Limb (tissue), 2 donors: ENCODE measurements at regions not wholly inside any gene's neighbourhood (a gene's known extent, or its start where the extent isn't known, plus 50 kb on each side); places are given as distances from the start of the nearest gene placed in this dataset.

Experiments
- DNase-seq, 2 donors: peaks; one replicate each; pipeline ENCODE4 v3.0.0-alpha.2; 2016; ENCODE audit errors: extremely low spot score in 2 of 2

GRCh38 chr13:108360139-108360538 lies 90.6 kb downstream of the TNFSF13B start:
- no peak for DNase-seq

DNA sequence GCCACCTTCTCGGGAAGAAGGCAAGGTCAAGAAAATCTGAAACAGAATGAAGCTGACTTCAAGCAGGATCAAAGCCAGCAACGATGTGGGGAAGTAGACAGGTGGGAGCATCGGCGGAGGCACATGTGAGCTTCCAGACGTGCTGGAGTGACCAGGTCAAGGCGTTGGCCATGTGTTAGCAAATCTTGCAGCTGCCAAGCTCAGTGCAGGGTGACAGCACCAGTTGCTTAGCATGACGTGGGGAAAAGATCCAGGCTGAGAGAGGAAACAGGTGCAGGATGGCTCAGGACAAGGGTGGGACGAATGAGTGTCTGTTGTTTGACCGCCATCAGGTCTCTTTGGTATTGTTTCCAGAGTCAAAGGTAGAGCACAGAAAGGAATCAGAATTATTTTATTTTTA lies 92.3 kb downstream of the TNFSF13B start:
- peak; percentile 14 to 38 for DNase-seq

DNA sequence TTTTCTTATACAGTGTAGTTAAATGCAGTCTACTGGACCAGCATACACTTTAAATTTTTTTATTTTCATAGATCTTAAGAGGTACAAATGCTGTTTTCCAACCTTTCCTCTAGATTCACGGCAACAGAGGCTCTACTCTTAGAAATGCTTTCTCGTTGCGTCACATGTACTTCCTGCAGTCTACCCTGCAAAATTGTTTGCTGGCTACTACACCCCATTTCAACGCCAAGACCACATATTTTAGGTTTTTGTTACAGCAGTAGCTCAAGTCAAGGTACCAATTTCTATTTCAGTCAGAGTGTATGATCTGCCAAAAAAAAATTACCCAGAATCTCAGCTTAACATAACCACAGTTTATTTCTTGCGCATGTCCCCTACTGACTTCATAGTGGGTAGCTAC lies 94.1 kb downstream of the TNFSF13B start:
- no peak for DNase-seq

DNA sequence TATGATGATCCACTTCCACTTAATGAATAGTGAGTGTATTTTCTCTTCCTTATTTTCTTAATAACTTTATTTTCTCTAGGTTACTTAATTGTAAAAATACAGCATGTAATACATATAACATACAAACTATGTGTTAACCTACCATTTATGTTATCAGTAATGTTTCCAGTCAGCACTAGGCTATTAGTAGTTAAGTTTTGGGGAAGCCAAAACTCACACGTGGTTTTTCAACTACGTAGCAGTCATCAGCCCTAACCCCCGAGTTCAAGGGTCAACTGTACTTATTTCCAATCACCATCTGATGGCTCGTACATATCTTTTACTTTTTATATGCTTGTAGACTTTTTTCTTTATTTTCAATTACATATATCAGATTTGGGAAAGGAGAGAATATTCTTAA lies 95.7 kb downstream of the TNFSF13B start:
- DNase-seq: no peak

GRCh38 chr13:108368250-108368905 lies 98.9 kb downstream of the TNFSF13B start:
- DNase-seq: no peak

- no peak for DNase-seq
Measured at GRCh38 chr13:108369412-108369811, 99.9 kb downstream of the TNFSF13B start.

DNA sequence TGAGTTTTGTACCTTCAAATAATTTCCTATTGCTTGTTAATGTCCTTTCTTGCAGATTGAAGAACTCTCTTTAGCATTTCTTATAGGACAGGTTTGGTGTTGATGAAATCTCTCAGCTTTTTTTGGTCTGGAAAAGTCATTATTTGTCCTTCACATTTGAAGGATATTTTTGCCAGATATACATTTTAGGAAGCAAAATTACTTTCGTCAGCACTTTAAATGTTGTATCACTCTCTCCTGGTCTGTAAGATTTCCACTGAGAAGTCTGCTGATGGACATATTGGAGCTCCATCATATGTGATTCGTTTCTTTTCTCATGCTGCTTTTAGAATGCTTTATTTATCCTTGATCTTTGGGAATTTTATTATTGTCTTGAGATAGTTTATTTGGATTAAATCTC lies 105.5 kb downstream of the TNFSF13B start:
- no peak for DNase-seq

- DNase-seq: no peak
Measured at GRCh38 chr13:108375772-108376171, 106.3 kb downstream of the TNFSF13B start.

DNA sequence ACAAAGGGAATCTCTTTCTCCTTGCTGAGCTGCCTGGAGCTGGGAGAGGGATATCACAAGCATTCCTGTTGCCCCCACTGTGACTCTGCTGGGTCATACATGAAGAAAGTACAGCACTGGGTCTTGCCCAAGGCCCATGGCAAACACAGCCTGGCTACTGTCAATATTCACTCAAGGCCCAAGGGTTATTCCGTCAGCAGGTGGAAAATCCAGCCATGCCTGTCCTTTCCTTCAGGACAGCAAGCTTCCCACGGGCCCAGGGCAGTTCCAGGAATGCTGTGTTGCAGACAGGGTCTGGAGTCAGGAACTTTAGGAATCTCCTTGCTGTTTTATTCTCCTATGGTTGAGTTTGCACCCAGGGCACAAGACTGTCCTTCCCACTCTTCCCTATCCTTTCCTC lies 106.8 kb downstream of the TNFSF13B start:
- DNase-seq: no peak

- DNase-seq: no peak
Measured at GRCh38 chr13:108377646-108378206, 108.2 kb downstream of the TNFSF13B start.

DNA sequence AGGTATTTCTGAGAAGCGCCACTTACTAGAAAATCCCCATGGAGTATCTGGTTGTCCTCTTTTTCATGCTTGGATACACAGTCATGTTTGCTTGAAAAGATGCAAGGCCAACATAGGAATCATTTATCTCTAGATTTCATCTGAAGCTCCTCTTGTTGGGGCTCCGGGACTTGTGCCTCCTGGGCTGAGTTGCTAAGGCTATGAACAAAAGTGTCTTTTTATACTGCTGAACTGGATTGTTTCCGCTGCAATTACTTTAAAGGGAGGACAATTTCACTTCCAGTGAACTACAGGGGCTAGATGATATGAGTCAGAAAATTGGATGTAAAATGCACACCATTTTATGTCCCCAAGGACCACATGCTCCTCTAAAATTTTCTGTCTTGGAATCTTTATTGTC lies 114.1 kb downstream of the TNFSF13B start:
- no peak for DNase-seq

GRCh38 chr13:108387156-108387555 lies 117.6 kb downstream of the TNFSF13B start:
- no peak for DNase-seq

GRCh38 chr13:108402850-108403249 lies 133.3 kb downstream of the TNFSF13B start:
- DNase-seq: no peak

DNA sequence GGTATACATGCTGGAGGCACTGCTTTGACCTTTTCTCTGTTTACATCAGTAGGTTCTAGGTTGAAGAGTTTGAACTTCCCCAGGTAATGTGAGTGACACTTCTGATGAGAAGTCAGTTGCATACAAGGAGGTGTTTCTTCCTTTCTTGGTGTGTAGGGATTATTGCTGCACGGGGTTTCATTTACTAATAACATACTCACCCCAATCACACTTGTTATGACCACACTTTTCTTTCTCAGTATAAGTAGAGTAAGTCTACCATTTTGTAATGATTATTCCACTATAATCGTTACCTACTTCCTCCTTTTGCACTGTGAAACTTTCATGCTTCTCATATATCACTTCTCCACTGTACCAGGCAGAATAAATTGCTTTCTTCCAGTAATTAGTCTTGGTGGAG lies 138.0 kb downstream of the TNFSF13B start:
- no peak for DNase-seq

DNA sequence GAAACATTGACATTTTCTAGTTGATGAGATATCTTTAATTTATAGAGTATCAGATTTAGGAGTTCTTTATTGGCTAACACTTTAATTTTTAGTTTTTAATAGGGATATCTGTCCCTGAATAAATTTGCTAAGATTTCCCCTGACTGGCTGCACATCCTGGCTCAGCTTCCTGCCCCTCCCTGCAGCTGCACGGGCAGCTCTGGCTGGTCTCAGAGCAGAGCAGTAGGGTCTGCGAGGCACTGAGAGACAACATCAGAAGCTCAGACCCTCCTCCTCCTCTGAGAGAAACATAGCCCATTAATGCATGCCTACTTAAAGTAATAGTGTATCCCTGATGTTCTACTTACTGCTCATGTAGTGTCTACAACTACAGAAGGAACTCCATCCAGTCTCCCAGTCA lies 139.2 kb downstream of the TNFSF13B start:
- no peak for DNase-seq

- DNase-seq: no peak
Measured at GRCh38 chr13:108409730-108410129, 140.2 kb downstream of the TNFSF13B start.

GRCh38 chr13:108419768-108420167 lies 150.2 kb downstream of the TNFSF13B start:
- DNase-seq: no peak

DNA sequence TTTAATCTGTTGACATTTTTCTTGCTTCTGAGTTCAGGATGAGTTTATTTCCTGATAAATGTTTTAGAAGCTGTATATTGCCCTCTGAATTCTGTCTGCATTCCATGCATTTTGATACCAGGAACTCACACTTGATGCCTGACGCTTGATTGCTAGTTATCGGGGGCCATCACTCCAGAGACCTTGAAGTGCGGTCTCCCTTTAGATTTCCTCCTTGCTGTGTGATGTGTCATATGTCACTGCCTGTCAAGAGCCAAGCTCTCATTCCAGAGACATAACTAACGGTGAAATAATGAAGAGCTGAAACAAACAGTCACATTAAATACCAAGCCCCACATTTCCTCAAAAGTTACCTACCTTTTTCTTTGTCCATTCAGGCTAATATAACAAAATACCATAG lies 155.5 kb downstream of the TNFSF13B start:
- no peak for DNase-seq

GRCh38 chr13:108426893-108427292 lies 157.4 kb downstream of the TNFSF13B start:
- no peak for DNase-seq

DNA sequence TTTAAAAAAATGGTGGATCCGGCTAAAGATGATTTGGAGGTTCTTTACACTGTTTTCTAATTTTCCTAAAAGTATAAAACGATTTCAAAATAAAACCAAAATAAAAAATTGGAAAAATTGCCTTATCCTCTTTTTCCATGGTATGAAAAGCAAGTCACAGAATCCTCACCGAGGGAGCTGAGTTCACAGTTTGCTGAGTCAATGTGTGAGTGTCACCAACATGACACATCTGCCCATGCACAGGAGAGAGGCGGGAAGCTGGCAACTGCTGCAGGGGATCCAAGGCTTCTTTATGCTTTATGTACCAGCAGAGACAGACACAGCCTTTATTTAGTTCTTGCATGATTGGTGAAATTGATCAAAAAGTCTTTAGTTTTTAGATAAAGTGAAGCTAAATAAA lies 157.8 kb downstream of the TNFSF13B start:
- DNase-seq: no peak

DNA sequence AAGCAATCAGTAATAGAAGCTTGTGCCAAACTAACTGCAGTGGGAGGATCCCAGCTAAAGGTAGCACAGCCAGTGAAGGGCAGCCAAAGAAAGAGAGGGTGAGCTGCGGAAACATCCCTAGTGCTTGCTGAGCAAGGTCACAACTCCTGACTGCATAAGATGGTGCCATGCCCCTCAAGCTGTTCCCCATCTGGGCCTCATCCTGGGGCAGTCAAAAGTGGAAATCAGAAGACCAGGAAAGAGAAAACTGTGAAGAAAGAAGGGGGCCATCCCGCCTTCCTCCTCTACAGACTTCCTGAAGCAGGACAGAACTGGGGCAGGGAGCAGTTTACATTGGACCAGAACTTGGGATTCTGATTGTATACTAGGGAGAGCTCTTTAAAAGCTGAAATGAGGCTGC lies 159.2 kb downstream of the TNFSF13B start:
- no peak for DNase-seq

DNA sequence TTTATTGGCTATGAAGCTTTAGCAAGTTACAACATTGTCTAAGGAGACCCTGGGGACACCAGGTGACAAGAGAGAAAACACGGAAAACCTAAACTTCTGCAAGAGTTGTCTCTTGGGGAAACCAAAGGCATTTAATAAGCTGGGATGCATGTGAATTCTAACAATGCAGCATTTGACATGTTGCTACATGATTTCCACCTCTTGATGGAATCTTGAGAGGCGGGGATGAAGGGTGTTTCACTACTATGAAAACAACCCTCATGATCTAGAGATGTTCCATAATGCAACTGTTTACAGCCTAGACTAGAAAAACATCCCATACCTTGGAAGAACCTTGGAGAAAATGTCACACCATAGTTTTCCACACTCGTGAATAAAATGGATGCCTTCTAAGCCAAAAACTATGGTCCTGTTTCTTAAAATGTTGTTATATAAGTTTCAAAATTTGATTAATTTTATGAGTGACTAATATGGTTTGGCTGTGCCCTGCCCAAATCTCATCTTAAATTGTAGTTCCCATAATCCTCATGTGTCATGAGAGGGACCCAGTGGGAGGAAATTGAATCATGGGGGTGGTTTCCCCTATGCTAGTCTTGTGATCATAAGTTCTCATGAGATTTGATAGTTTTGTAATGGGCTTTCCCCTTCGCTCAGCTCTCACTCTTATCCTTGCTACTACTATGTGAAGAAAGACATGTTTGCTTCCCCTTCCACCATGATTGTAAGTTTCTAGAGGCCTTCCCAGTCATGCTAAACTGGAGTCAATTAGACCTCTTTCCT lies 164.6 kb downstream of the TNFSF13B start:
- no peak for DNase-seq
